ENCODE measurements at regions not wholly inside any gene's neighbourhood (a gene's known extent, or its start where the extent isn't known, plus 50 kb on each side); places are given as distances from the start of the nearest gene placed in this dataset.

GRCh38 chr6:157756708-157757429 is 66.2 kb upstream of the SNX9 start:
- DNase-seq, result peak; percentile 50

GRCh38 chr6:157757430-157758403 is 65.3 kb upstream of the SNX9 start:
- no peak for DNase-seq

- DNase-seq, result no peak
Measured at GRCh38 chr6:157758516-157759023, 64.5 kb upstream of the SNX9 start.

- no peak for DNase-seq
Measured at GRCh38 chr6:157759028-157759427, 64.0 kb upstream of the SNX9 start.

GRCh38 chr6:157760137-157760536 is 62.9 kb upstream of the SNX9 start:
- DNase-seq, result no peak

DNA sequence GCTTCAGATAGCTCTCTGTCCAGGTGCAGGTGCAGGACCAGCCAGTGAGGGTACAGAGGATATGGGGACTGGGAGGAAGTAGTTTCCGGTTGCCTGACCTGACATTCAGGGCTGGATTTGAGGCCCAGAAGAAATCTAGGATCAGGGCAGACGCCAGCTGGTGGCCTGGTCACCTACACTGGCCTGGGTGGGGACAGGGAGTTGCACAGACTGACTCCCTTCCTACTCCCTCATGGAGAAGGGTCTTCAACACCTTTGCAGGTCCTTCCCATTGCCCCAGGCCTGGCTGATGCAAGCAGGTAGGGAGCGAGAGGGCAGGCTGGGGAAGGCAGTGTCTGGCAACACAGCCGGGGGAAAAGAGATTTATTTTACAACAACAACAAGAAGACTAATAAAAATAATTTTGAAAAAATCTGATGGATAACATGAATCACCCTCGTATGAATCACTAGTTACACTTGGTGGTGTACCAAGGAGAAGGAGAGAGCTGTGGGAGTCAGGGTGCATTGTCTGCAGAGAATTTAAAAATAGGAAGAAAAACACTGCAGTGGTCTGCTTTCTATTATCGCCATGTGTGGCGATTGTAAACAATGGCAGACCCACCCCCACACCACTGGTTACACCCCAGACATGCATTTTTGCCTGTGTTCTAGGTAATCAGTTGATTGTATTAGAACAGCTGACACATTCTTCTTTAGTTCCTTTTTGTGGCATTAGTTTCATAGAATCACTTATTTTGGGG is 62.3 kb upstream of the SNX9 start:
- no peak for DNase-seq

GRCh38 chr6:157761331-157761921 is 61.6 kb upstream of the SNX9 start:
- DNase-seq, result no peak

- DNase-seq, result no peak
Measured at GRCh38 chr6:157761926-157762325, 61.1 kb upstream of the SNX9 start.

- no peak for DNase-seq
Measured at GRCh38 chr6:157762636-157763035, 60.4 kb upstream of the SNX9 start.

DNA sequence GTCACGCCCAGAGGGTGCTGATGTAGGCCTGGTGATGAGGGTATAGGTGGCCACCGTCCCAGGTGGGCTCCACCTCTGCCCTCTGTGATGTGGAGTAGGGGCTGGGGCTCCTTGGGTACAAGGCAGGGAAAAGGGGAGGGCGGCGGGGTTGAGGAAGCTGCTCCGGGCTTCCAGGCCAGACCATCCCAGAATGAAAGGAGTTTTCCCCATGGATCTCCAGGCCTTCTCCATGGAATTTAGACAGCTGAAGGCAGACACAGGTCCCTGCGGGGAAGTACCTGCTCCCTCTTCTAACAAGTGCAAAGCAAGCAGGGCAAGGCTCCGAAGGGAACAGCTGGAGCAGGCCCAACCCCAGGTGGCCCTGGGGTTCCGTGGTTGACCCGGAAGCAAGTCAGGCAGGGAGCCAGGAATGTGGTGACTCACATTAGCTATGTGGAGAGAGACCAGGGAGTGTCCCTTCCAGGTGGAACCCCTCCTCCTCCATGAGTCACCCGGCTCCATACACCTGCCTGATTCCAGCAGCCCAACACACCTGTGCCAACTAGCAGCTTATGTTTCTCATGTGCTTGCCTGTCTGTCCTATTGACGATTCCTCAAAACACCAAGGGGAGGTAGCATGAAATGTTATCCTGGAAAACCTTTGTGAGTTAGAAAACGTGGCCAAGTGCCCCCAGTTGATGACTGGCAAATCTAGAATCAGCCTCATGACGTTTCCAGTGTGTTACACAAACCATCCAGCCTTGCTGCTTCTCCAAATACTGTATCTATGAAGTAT is 59.7 kb upstream of the SNX9 start:
- no peak for DNase-seq

DNA sequence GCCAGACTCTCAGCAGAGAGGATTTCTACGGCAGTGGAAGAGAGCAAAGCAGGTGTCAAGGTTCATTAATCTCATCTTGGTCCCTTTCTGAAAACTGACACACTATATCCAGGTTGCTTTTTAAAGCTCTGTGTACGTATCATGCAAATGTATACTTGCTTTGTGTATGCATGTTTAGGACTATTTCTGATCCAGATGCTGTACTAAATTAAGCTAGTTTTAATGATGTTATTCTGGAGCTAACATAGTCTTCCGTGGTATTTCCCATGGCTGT is 59.2 kb upstream of the SNX9 start:
- DNase-seq, result no peak

GRCh38 chr6:157764178-157765068 is 58.6 kb upstream of the SNX9 start:
- DNase-seq, result peak; percentile 73

- no peak for DNase-seq
Measured at GRCh38 chr6:157766901-157767774, 55.9 kb upstream of the SNX9 start.

GRCh38 chr6:157767775-157768156 is 55.3 kb upstream of the SNX9 start:
- DNase-seq, result no peak

GRCh38 chr6:157768304-157768703 is 54.7 kb upstream of the SNX9 start:
- peak; percentile 17 for DNase-seq

GRCh38 chr6:157768863-157769551 is 54.0 kb upstream of the SNX9 start:
- no peak for DNase-seq

DNA sequence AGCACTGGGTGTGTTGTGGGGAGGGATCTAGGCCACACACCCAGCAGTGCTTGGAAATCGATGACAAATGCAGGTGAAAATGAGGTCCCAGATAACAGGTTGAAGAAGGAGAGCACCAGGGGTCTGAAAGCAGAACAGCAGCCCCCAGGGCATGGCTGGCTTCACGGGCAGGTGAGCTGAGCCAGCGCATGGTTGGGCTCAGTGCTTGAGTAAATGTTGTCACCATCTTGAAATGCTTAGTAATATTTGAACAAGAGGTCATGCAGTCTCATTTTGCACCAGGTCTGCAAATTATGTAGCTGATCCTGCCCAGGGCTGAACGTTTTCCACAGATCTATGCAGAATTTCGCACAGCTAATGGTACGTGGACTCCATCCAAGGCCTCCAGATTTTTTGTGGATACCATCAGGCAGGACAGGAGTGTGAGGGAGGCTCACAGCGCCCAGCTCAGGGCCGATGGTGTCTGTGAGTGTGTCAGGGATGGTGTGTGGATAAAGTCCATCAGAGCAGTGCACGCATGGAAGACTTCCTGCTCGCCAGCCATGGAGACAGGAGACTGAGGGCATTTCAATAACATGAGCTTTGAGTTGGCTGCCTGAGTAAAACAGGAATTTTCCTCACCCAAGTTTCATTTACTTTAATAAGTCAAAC is 53.1 kb upstream of the SNX9 start:
- no peak for DNase-seq

GRCh38 chr6:157770946-157771345 is 52.1 kb upstream of the SNX9 start:
- no peak for DNase-seq

GRCh38 chr6:157772820-157773219 is 50.2 kb upstream of the SNX9 start:
- DNase-seq, result no peak
